H1 (cell line): ENCODE measurements at regions not wholly inside any gene's neighbourhood (a gene's known extent, or its start where the extent isn't known, plus 50 kb on each side); places are given as distances from the start of the nearest gene placed in this dataset.
"Not testable (repeated sequence)": the region's sequence is repeated elsewhere in the genome, so short reads cannot be mapped to it uniquely, and the experiment has no call there.

Experiments used
- CTCF ChIA-PET: fragments of 300-600 bp; sonication (Branson Sonifier 250); formaldehyde crosslinking; loops from one replicate; lab custom pipeline; 2021; ENCODE audit not compliant: partially characterized antibody; lab: Charles Lee
- POLR2A ChIA-PET: fragments of 300-600 bp; sonication (Branson Sonifier 250); formaldehyde crosslinking; loops from one replicate; lab custom pipeline; 2021; ENCODE audit warnings: inconsistent platforms; ENCODE audit not compliant: partially characterized antibody; lab: Charles Lee
- DNase-seq, 2 experiments: peaks; one replicate each; pipeline versions ENCODE4 v3.0.0 to v3.0.0-alpha.2; 2010 to 2022; ENCODE audit warnings: low spot score in 2 of 2, low read depth in 1 of 2, mixed read lengths in 1 of 2
- FAIRE-seq: peaks from 2 replicates; lab custom pipeline; 2011; peaks lifted over from hg19 to GRCh38; lab: Jason Lieb, UNC
- H2AFZ ChIP-seq: 2 replicates; pipeline ENCODE4 v1.8.1; 2012; ENCODE audit warnings: low read length, inconsistent platforms
- H2AK5ac ChIP-seq: 2 replicates; pipeline ENCODE4 v1.6.1; 2013; ENCODE audit warnings: low read depth, low read length
- H2BK120ac ChIP-seq: replicated peaks from 2 replicates; pipeline ENCODE3; 2013; ENCODE audit warnings: low read depth, low read length, inconsistent platforms
- H2BK12ac ChIP-seq: 2 replicates; pipeline ENCODE4 v1.6.1; 2013; ENCODE audit warnings: low read depth, low read length
- H2BK15ac ChIP-seq: 2 replicates; pipeline ENCODE4 v1.6.1; 2013; ENCODE audit warnings: low read length
- H2BK20ac ChIP-seq: 2 replicates; pipeline ENCODE4 v1.6.1; 2013; ENCODE audit warnings: low read length
- H2BK5ac ChIP-seq: 2 replicates; pipeline ENCODE4 v1.6.1; 2013; ENCODE audit warnings: low read depth, low read length
- H3K14ac ChIP-seq: 2 replicates; pipeline ENCODE4 v1.6.1; 2013; ENCODE audit warnings: inconsistent platforms; ENCODE audit not compliant: insufficient read length
- H3K18ac ChIP-seq: 2 replicates; pipeline ENCODE4 v1.6.1; 2013; ENCODE audit warnings: low read length; ENCODE audit errors: extremely low read depth
- H3K23ac ChIP-seq: 2 replicates; pipeline ENCODE4 v1.6.1; 2013; ENCODE audit warnings: inconsistent platforms; ENCODE audit not compliant: insufficient read length
- H3K23me2 ChIP-seq: 2 replicates; pipeline ENCODE4 v1.6.1; 2013; ENCODE audit warnings: low read depth, low read length
- H3K27ac ChIP-seq: 2 replicates; pipeline ENCODE4 v1.6.1; 2011; ENCODE audit warnings: low read depth, low read length, inconsistent platforms
- H3K27me3 ChIP-seq, 4 experiments: replicated peaks in 1 of 4; 1 replicate in 1 of 4; 2 replicates in 3 of 4; pipeline versions ENCODE4 v1.6.1 to v1.8.1; 2011 to 2013; ENCODE audit warnings: low read length in 3 of 4, mild to moderate bottlenecking in 3 of 4, inconsistent platforms in 2 of 4, mixed read lengths in 2 of 4, moderate library complexity in 1 of 4; ENCODE audit not compliant: control insufficient read depth in 3 of 4, insufficient read depth in 3 of 4; ENCODE audit errors: extremely low read depth in 1 of 4
- H3K36me3 ChIP-seq, 4 experiments: 2 replicates each; pipeline versions ENCODE4 v1.6.1 to v1.8.1; 2011 to 2013; ENCODE audit warnings: mild to moderate bottlenecking in 4 of 4, low read length in 3 of 4, moderate library complexity in 2 of 4, control low read depth in 1 of 4, inconsistent platforms in 1 of 4; ENCODE audit not compliant: insufficient read depth in 4 of 4, control insufficient read depth in 2 of 4
- H3K4ac ChIP-seq: replicated peaks from 2 replicates; pipeline ENCODE3; 2013; ENCODE audit warnings: low read length, low read depth, mixed read lengths, inconsistent platforms; ENCODE audit not compliant: insufficient read length
- H3K4me1 ChIP-seq, 4 experiments: replicated peaks in 1 of 4; 1 replicate in 1 of 4; 2 replicates in 3 of 4; pipeline versions ENCODE4 v1.6.1 to v1.8.1; 2011 to 2013; ENCODE audit warnings: low read length in 3 of 4, inconsistent platforms in 2 of 4, mixed read lengths in 1 of 4; ENCODE audit not compliant: insufficient read depth in 4 of 4, control insufficient read depth in 3 of 4
- H3K4me2 ChIP-seq, 2 experiments: 2 replicates each; pipeline versions ENCODE4 v1.6.1 to v1.8.1; 2011 to 2013; ENCODE audit warnings: low read depth in 2 of 2, low read length in 2 of 2, control low read depth in 1 of 2, inconsistent platforms in 1 of 2, mild to moderate bottlenecking in 1 of 2; ENCODE audit not compliant: insufficient read depth in 1 of 2
- H3K4me3 ChIP-seq, 4 experiments: fragments of 200-600, 300-600 bp in 1 of 4; sonication (generic), shearing (Covaris generic), sonication (Bioruptor Twin) in 1 of 4; 2 replicates each; pipeline versions ENCODE4 v1.5.1 to v1.8.1; 2011 to 2016; ENCODE audit warnings: low read length in 4 of 4, low read depth in 3 of 4, control low read depth in 2 of 4, inconsistent platforms in 2 of 4, mild to moderate bottlenecking in 2 of 4, mixed read lengths in 1 of 4, moderate library complexity in 1 of 4; ENCODE audit not compliant: insufficient read depth in 2 of 4; ENCODE audit errors: extremely low read depth in 1 of 4
- H3K56ac ChIP-seq: replicated peaks from 2 replicates; pipeline ENCODE3; 2013; ENCODE audit warnings: low read depth, mild to moderate bottlenecking, mixed read lengths, low read length, inconsistent platforms; ENCODE audit not compliant: insufficient read length
- H3K79me1 ChIP-seq: 2 replicates; pipeline ENCODE4 v1.6.1; 2013; ENCODE audit warnings: low read depth, low read length, control low read depth
- H3K79me2 ChIP-seq, 2 experiments: 2 replicates each; pipeline versions ENCODE4 v1.6.1 to v1.8.1; 2012 to 2013; ENCODE audit warnings: low read length in 2 of 2, mild to moderate bottlenecking in 2 of 2, inconsistent platforms in 1 of 2; ENCODE audit not compliant: insufficient read depth in 2 of 2, control insufficient read depth in 1 of 2
- H3K9ac ChIP-seq, 4 experiments: replicated peaks in 1 of 4; 1 replicate in 1 of 4; 2 replicates in 3 of 4; pipeline versions ENCODE4 v1.6.1 to v1.8.1; 2011 to 2013; ENCODE audit warnings: low read depth in 3 of 4, low read length in 3 of 4, control low read depth in 2 of 4, mild to moderate bottlenecking in 2 of 4, moderate library complexity in 2 of 4, inconsistent platforms in 1 of 4; ENCODE audit errors: extremely low read depth in 1 of 4
- H3K9me3 ChIP-seq, 2 experiments: 2 replicates each; pipeline versions ENCODE4 v1.6.1 to v1.8.1; 2012 to 2013; ENCODE audit warnings: mild to moderate bottlenecking in 2 of 2, moderate library complexity in 2 of 2, control low read depth in 1 of 2, inconsistent platforms in 1 of 2, low read depth in 1 of 2, low read length in 1 of 2, mixed read lengths in 1 of 2; ENCODE audit not compliant: insufficient read depth in 2 of 2
- H4K20me1 ChIP-seq, 2 experiments: replicated peaks in 1 of 2; 2 replicates each; pipeline versions ENCODE3 to v1.8.1; 2011 to 2013; ENCODE audit warnings: inconsistent platforms in 2 of 2, low read length in 2 of 2, mild to moderate bottlenecking in 1 of 2; ENCODE audit not compliant: insufficient read depth in 2 of 2, control insufficient read depth in 1 of 2
- H4K5ac ChIP-seq: 2 replicates; pipeline ENCODE4 v1.6.1; 2013; ENCODE audit warnings: low read length, low read depth, mixed read lengths, inconsistent platforms; ENCODE audit not compliant: insufficient read length
- H4K8ac ChIP-seq: 2 replicates; pipeline ENCODE4 v1.8.0; 2013; ENCODE audit warnings: mild to moderate bottlenecking, moderate library complexity, low read length, inconsistent platforms; ENCODE audit not compliant: insufficient read depth; ENCODE audit errors: extremely low read depth
- H4K91ac ChIP-seq: replicated peaks from 2 replicates; pipeline ENCODE3; 2013; ENCODE audit warnings: low read length, mixed read lengths, inconsistent platforms; ENCODE audit not compliant: insufficient read length
- WGBS, 2 experiments: shearing (Covaris generic) in 1 of 2; methylation state at CpG; one replicate each; pipeline versions ENCODE4 v1.1.6 to v1.1.7; 2013 to 2015; ENCODE audit warnings: low lambda C conversion rate in 2 of 2, mixed read lengths in 2 of 2, inconsistent platforms in 1 of 2, low coverage in 1 of 2, missing lambda C conversion rate in 1 of 2; ENCODE audit not compliant: insufficient replicate concordance in 2 of 2, insufficient coverage in 1 of 2, insufficient read length in 1 of 2; ENCODE audit errors: extremely low coverage in 1 of 2, missing lambda C conversion rate in 1 of 2; 5-methylcytosine and 5-hydroxymethylcytosine counted together

- H2AK5ac ChIP-seq, H3K14ac ChIP-seq, H3K4me3 ChIP-seq, H2BK120ac ChIP-seq, H3K4ac ChIP-seq, H3K56ac ChIP-seq, H4K5ac ChIP-seq, H2BK15ac ChIP-seq, H4K8ac ChIP-seq, H3K4me1 ChIP-seq, FAIRE-seq, H2BK5ac ChIP-seq, H3K79me1 ChIP-seq, H4K91ac ChIP-seq, H3K36me3 ChIP-seq, DNase-seq, H2BK12ac ChIP-seq, H3K23ac ChIP-seq, H3K18ac ChIP-seq, H2BK20ac ChIP-seq, H3K27ac ChIP-seq, H3K27me3 ChIP-seq, H4K20me1 ChIP-seq, H3K9me3 ChIP-seq, H3K23me2 ChIP-seq, H3K9ac ChIP-seq, H3K4me2 ChIP-seq, H3K79me2 ChIP-seq, POLR2A ChIA-PET, H2AFZ ChIP-seq: not testable (repeated sequence)
- CTCF ChIA-PET, result interaction anchor here (0.7 kb wide), 1 partner anchor 107 kb away, joined by 3 read pairs; no protein-coding TSS in a partner anchor
- 100% methylated on average over 1 of the region's 1 CpG; no CpG with 5 or more reads in 1 of the 2 experiments for WGBS, 2 experiments
Observed at GRCh38 chr10:44578963-44579362, 194.1 kb upstream of the CXCL12 start.
